GM23338 (cell line): ENCODE measurements at regions not wholly inside any gene's neighbourhood (a gene's known extent, or its start where the extent isn't known, plus 50 kb on each side); places are given as distances from the start of the nearest gene placed in this dataset.

Experiments used
- ATAC-seq: fragments of 200-7000 bp; cut with Tn5 transposase; 3 replicates; pipeline ENCODE4 v1.9.1; 2020
- DNase-seq: peaks from one replicate; pipeline ENCODE4 v3.0.0-alpha.2; 2015; ENCODE audit warnings: low spot score
- H2AFZ ChIP-seq: fragments of 200-600 bp; sonication (generic); 2 replicates; pipeline ENCODE4 v1.8.0; 2016; ENCODE audit warnings: antibody characterized with exemption, mild to moderate bottlenecking, moderate library complexity
- H3F3A ChIP-seq: fragments of 200-600 bp; sonication (generic); replicated peaks from 2 replicates; pipeline ENCODE4 v1.8.0; 2017; ENCODE audit warnings: antibody characterized with exemption, mixed run types, low read depth
- H3K27ac ChIP-seq: fragments of 200-600 bp; sonication (generic); 2 replicates; pipeline ENCODE4 v1.6.1; 2016; ENCODE audit warnings: low read depth
- H3K27me3 ChIP-seq: fragments of 200-600 bp; sonication (generic); 2 replicates; pipeline ENCODE4 v1.8.0; 2016; ENCODE audit warnings: mild to moderate bottlenecking, mixed run types, moderate library complexity; ENCODE audit not compliant: insufficient read depth
- H3K36me3 ChIP-seq: fragments of 200-600 bp; sonication (generic); 2 replicates; pipeline ENCODE4 v1.8.0; 2016; ENCODE audit warnings: mild to moderate bottlenecking; ENCODE audit not compliant: insufficient read depth
- H3K4me1 ChIP-seq: fragments of 200-600 bp; sonication (generic); 2 replicates; pipeline ENCODE4 v1.8.0; 2016; ENCODE audit warnings: mild to moderate bottlenecking, moderate library complexity; ENCODE audit not compliant: insufficient read depth
- H3K4me2 ChIP-seq: fragments of 200-600 bp; sonication (generic); 2 replicates; pipeline ENCODE4 v1.7.1; 2017; ENCODE audit warnings: mixed run types
- H3K4me3 ChIP-seq: fragments of 200-600 bp; sonication (generic); 2 replicates; pipeline ENCODE4 v1.6.1; 2016; ENCODE audit warnings: mixed run types
- H3K79me2 ChIP-seq: fragments of 200-600 bp; sonication (generic); replicated peaks from 2 replicates; pipeline ENCODE4 v1.8.0; 2017; ENCODE audit warnings: mild to moderate bottlenecking; ENCODE audit not compliant: insufficient read depth
- H3K9me2 ChIP-seq: fragments of 200-600 bp; sonication (generic); 2 replicates; pipeline ENCODE4 v1.8.0; 2017; ENCODE audit not compliant: insufficient read depth
- H4K20me1 ChIP-seq: fragments of 200-600 bp; sonication (generic); replicated peaks from 2 replicates; pipeline ENCODE4 v1.8.0; 2017; ENCODE audit warnings: mild to moderate bottlenecking; ENCODE audit not compliant: insufficient read depth
- H3K27ac Mint-ChIP-seq: 2 replicates; pipeline ENCODE4 v1.8.0; 2020; ENCODE audit warnings: inconsistent platforms, mild to moderate bottlenecking, moderate library complexity, mixed read lengths
- H3K27me3 Mint-ChIP-seq: 3 replicates; pipeline ENCODE4 v1.8.0; 2022; ENCODE audit warnings: low read depth, mild to moderate bottlenecking, moderate library complexity, mixed read lengths, inconsistent platforms; ENCODE audit not compliant: insufficient read depth, poor library complexity
- H3K36me3 Mint-ChIP-seq: 3 replicates; pipeline ENCODE4 v1.8.0; 2021; ENCODE audit warnings: low read depth, mild to moderate bottlenecking, inconsistent platforms, moderate library complexity, mixed read lengths
- H3K4me1 Mint-ChIP-seq: 3 replicates; pipeline ENCODE4 v1.8.0; 2020; ENCODE audit warnings: mild to moderate bottlenecking, inconsistent platforms, mixed read lengths
- H3K4me3 Mint-ChIP-seq: 3 replicates; pipeline ENCODE4 v1.8.0; 2021; ENCODE audit warnings: moderate library complexity, mild to moderate bottlenecking, inconsistent platforms, mixed read lengths
- H3K9me3 Mint-ChIP-seq: 3 replicates; pipeline ENCODE4 v1.8.0; 2020; ENCODE audit warnings: moderate library complexity, mild to moderate bottlenecking, inconsistent platforms, mixed read lengths
- CREB1 ChIP-seq: fragments of 250-450 bp; sonication (Bioruptor Pico); IDR thresholded peaks from 2 replicates; pipeline ENCODE4 v1.5.0; 2020; ENCODE audit warnings: low read depth, mild to moderate bottlenecking, moderate library complexity
- CTCF ChIP-seq, 2 experiments: fragments of 200-600 bp in 1 of 2; sonication (generic) in 1 of 2; conservative IDR thresholded peaks; 2 replicates each; pipeline versions ENCODE4 v1.5.1 to v1.6.1; 2016 to 2017; ENCODE audit warnings: antibody characterized with exemption in 2 of 2, low read depth in 2 of 2, mild to moderate bottlenecking in 2 of 2, moderate library complexity in 1 of 2
- ETS1 ChIP-seq: IDR thresholded peaks from 2 replicates; pipeline ENCODE4 v1.6.1; 2016; ENCODE audit warnings: antibody characterized with exemption
- EZH2phosphoT487 ChIP-seq: fragments of 200-600 bp; sonication (generic); IDR thresholded peaks from one replicate; pipeline ENCODE4 v1.8.1; 2018; ENCODE audit warnings: antibody characterized with exemption; ENCODE audit not compliant: unreplicated experiment
- POLR2AphosphoS5 ChIP-seq: IDR thresholded peaks from 2 replicates; pipeline ENCODE4 v1.6.1; 2016; ENCODE audit warnings: antibody characterized with exemption, low read depth
- STAT1 ChIP-seq: IDR thresholded peaks from one replicate; pipeline ENCODE4 v1.6.1; 2016; ENCODE audit warnings: antibody characterized with exemption; ENCODE audit not compliant: unreplicated experiment
- ZNF114 ChIP-seq: fragments of 250-450 bp; sonication (Bioruptor Pico); IDR thresholded peaks from 2 replicates; pipeline ENCODE4 v1.5.0; 2020; ENCODE audit warnings: mild to moderate bottlenecking, moderate library complexity
- ZNF462 ChIP-seq: fragments of 250-450 bp; sonication (Bioruptor Pico); IDR thresholded peaks from 2 replicates; pipeline ENCODE4 v1.5.0; 2020; ENCODE audit warnings: mild to moderate bottlenecking, moderate library complexity

- no peaks in the 10 kb centered on the region for H3K27me3 Mint-ChIP-seq
Measured at GRCh38 chr13:99027661-99028425, 50.0 kb upstream of the DOCK9 start.

More at GRCh38 chr13:99027661-99028425, 50.0 kb upstream of the DOCK9 start:
- no peak overlapping the region for H3K4me2 ChIP-seq
- H3F3A ChIP-seq, result no peaks in the 10 kb centered on the region
- DNase-seq, result no peak
- H2AFZ ChIP-seq, result no peak overlapping the region
- H3K27ac ChIP-seq, result no peak overlapping the region
- TF ChIP-seq STAT1 (no peak), ZNF114 (CRISPR knock-in tag) (no peak), CTCF (conservative IDR thresholded peaks at IDR 0.05; ENCODE audit: low read depth in 2 of 2) (no peak), POLR2AphosphoS5 (no peak), ZNF462 (no peak), CREB1 (CRISPR knock-in tag) (no peak), EZH2phosphoT487 (no peak), ETS1 (no peak)
- H3K4me3 ChIP-seq, result no peak overlapping the region
- H3K27ac Mint-ChIP-seq, result no peak overlapping the region
- ATAC-seq, result no peak
- no peaks in the 10 kb centered on the region for H3K9me2 ChIP-seq
- no peaks in the 10 kb centered on the region; the same call in 1 of the 2 replicates for H3K79me2 ChIP-seq
- no peaks in the 10 kb centered on the region for H4K20me1 ChIP-seq
- H3K4me1 ChIP-seq, result peaks cover 5% of the 10 kb centered on the region; the same call in 1 of the 2 replicates
- no peaks in the 10 kb centered on the region for H3K36me3 ChIP-seq
- H3K4me3 Mint-ChIP-seq, result no peak overlapping the region
- H3K27me3 ChIP-seq, result no peaks in the 10 kb centered on the region
- H3K36me3 Mint-ChIP-seq, result peaks cover 2% of the 10 kb centered on the region; the same call in 1 of the 3 replicates
- peaks cover 3% of the 10 kb centered on the region; the same call in 2 of the 3 replicates for H3K9me3 Mint-ChIP-seq
- H3K4me1 Mint-ChIP-seq, result 0 out of 3 replicates have a peak, but pooled peaks cover 4% of the 10 kb centered on the region
